GM21786 (cell line): ENCODE measurements at regions not wholly inside any gene's neighbourhood (a gene's known extent, or its start where the extent isn't known, plus 50 kb on each side); places are given as distances from the start of the nearest gene placed in this dataset.

Experiments
- ATAC-seq: cut with Tn5 transposase; IDR thresholded peaks from one replicate; pipeline ENCODE4 v1.9.1; 2021; ENCODE audit not compliant: unreplicated experiment

DNA sequence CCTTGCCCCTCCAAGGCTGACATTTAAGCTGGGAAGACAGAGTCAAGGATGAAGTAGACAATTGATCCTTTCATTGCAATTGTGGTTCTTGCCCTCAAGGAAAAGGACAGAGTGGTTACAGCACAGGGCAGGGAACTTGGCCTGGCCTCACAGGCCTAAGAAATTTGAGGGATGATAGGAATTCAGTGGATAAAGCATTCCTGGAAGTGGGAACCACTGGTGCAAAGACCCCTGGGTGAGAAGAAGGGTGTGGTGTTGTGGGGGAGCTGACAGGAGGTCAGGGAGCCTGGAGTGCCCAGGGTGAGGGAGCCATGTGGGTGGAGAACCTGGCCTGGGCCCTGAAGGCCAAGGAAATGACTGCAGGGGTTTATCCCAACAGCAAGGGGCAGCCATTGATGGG lies 287.4 kb downstream of the UACA start:
- ATAC-seq, result no peak

- no peak for ATAC-seq
Observed at GRCh38 chr15:70475407-70475781, 288.0 kb downstream of the UACA start.

DNA sequence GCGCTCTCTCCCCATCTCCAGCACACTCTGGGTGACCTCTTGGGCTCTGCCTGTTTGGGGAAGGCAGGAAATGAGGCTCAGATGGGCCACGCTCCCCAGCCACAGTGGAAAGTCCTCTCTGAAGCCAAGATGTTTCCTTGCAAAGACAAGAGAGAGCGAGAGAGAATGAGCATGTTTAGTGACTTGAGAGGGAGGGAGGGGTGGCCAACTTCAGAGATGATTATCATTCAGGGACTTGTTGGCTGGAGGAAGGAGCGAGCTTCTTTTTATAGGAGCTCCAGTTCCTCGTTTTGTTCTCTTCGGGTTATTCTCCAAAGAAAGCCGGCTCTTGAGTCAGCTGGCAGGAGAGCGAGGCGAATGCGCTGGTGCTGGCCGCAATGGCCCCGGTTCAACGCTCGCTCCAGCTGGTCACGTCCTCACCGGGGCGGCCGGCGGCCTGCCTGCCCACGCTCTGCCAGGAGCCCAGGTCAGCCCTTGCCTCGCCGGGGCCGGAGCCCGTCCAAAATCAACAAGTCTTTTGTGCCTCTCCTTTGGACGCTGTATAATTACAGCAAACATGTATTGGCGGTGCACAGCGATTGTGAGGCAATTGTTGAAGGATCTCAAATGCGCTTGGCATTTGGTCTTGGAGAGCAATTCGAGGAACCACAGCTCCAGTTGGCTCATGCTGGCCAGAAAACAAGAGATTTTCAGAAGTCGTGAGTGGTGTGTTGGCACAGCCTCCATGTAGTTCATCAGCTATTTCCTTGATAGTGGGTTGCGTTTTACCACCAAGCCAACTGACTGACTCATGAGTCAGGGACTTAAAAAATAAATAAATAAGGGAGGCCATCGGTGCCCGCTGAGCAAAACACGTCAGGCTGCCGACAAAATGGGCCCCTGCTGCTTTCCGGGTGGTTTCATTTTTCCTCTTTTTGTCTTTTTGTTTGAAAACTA lies 288.6 kb downstream of the UACA start:
- ATAC-seq, result no peak

GRCh38 chr15:70473581-70474370 lies 289.6 kb downstream of the UACA start:
- no peak for ATAC-seq

- ATAC-seq, result no peak
Observed at GRCh38 chr15:70471517-70471916, 291.8 kb downstream of the UACA start.

- no peak for ATAC-seq
Observed at GRCh38 chr15:70470556-70471191, 292.7 kb downstream of the UACA start.

- no peak for ATAC-seq
Observed at GRCh38 chr15:70469651-70470555, 293.5 kb downstream of the UACA start.

- ATAC-seq, result no peak
Observed at GRCh38 chr15:70469182-70469581, 294.2 kb downstream of the UACA start.

GRCh38 chr15:70466895-70467529 lies 296.3 kb downstream of the UACA start:
- ATAC-seq, result no peak

GRCh38 chr15:70466305-70466704 lies 297.1 kb downstream of the UACA start:
- no peak for ATAC-seq

GRCh38 chr15:70465812-70466211 lies 297.5 kb downstream of the UACA start:
- ATAC-seq, result no peak

DNA sequence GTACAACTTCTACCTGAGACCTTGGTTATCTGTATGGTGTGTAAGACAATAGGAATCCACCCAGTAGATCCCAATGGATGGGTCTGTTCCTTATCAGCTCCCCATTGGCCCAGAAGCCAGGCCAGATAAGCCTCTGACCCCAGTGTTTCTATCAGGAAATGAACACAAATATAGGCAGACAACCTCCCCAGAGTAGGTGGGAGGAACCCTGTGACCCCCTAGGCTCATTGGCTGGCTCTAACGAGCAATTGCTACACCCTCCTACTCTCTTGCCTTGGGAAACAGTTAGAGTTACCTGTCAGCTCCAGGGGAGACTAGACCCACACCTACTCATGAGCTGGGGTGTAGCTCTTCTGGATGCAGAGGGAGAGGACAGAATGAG lies 299.9 kb downstream of the UACA start:
- no peak for ATAC-seq

- ATAC-seq, result no peak
Observed at GRCh38 chr15:70461992-70462391, 301.4 kb downstream of the UACA start.

DNA sequence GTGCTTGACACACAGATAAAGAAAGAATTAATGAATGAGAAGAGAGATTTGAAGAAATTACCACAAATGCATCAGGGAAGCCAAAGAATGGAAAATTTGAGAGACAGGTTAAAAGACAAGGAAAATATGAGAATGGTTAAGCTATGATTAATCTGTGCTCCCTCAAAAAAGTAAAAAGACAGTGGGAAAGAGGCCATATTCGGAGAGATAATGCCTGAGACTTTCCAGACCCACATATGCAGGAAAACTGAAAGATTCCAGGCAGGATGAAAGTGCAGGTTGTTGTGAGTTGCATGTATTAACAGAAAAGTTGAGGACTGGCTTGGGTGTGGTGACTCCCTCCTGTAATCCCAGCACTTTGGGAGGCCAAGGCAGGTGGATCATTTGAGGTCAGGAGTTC lies 302.3 kb downstream of the UACA start:
- no peak for ATAC-seq

GRCh38 chr15:70459312-70459711 lies 304.0 kb downstream of the UACA start:
- ATAC-seq, result no peak

DNA sequence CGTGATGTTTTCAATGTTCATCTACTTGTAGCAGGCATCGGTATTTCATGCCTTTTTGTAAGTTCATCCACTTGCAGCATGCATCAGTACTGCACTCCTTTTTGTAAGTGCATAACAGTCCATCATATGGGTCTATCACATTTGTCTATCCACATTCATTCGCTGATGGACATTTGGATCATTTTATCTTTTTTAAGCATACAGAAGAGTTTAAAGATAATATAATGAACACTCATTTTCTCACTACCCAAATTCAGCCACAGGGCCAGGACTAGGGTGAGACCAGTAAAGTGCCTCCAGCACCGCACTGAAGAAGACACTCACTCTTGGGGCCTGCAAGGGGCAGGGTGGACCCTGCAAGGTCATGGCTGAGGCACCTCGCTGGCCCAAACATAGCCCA lies 309.6 kb downstream of the UACA start:
- no peak for ATAC-seq

DNA sequence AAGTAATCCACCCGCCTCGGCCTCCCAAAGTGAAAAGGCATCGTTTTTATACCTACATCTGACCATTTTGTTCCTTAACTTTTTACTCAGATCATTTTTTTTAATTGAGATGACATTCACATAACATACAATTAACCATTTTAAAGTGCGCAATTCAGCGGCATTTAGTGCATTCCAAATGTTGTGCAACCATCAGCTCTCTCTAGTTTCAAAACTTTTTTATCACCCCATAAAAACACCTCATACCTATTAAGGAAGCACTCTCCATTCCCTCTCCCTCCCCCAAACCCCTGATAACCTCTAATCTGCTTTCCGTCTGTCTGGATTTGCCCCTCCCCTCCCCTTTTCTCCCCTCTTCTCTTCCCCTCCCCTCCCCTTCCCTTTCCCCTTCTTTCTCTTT lies 310.1 kb downstream of the UACA start:
- ATAC-seq, result no peak

GRCh38 chr15:70451821-70452653 lies 311.3 kb downstream of the UACA start:
- ATAC-seq, result no peak

DNA sequence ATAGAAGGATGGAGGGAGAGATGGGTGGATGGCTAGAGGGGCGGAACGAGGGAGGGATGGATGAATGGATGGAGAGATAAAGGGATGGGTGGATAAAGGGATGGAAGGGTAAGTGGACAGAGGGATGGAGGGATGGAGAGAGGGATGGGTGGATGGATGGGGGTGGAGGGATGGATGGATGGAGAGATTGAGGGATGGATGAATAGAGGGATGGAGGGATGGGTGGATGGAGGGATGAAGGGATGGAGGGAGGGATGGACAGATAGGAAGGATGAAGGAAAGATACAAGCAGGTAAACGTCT lies 313.3 kb downstream of the UACA start:
- ATAC-seq, result no peak
